SK-N-SH (cell line): ENCODE measurements at regions not wholly inside any gene's neighbourhood (a gene's known extent, or its start where the extent isn't known, plus 50 kb on each side); places are given as distances from the start of the nearest gene placed in this dataset.

Source experiments
- EP300 ChIP-seq, 2 experiments: IDR thresholded peaks; 2 replicates each; pipeline versions ENCODE4 v1.4.0 to v1.6.1; 2012; ENCODE audit warnings: borderline replicate concordance in 1 of 2, low read depth in 1 of 2, low read length in 1 of 2
- FOSL2 ChIP-seq: IDR thresholded peaks from 2 replicates; pipeline ENCODE4 v1.4.0; 2012; ENCODE audit warnings: low read depth, mild to moderate bottlenecking, moderate library complexity, borderline replicate concordance
- MXI1 ChIP-seq: IDR thresholded peaks from 2 replicates; pipeline ENCODE4 v1.6.1; 2012; ENCODE audit warnings: mild to moderate bottlenecking, low read depth, low read length, improper control_type of control experiment
- POLR2AphosphoS5 ChIP-seq: IDR thresholded peaks from 2 replicates; pipeline ENCODE4 v1.6.1; 2012; ENCODE audit warnings: low read depth, low read length
- RFX5 ChIP-seq: IDR thresholded peaks from 2 replicates; pipeline ENCODE4 v1.6.1; 2012; ENCODE audit warnings: mild to moderate bottlenecking, improper control_type of control experiment, low read length
- TAF1 ChIP-seq: IDR thresholded peaks from 2 replicates; pipeline ENCODE4 v1.6.1; 2012; ENCODE audit warnings: low read depth, mild to moderate bottlenecking, low read length, moderate library complexity, borderline replicate concordance
- TCF12 ChIP-seq: IDR thresholded peaks from 2 replicates; pipeline ENCODE4 v1.4.0; 2012
- USF2 ChIP-seq: fragments of 150-350 bp; IDR thresholded peaks from 2 replicates; pipeline ENCODE4 v1.6.1; 2017; ENCODE audit warnings: antibody characterized with exemption, low read length, low read depth, borderline replicate concordance
- YY1 ChIP-seq: IDR thresholded peaks from 2 replicates; pipeline ENCODE4 v1.4.0; 2012; ENCODE audit warnings: low read depth, mild to moderate bottlenecking
- TF ChIP-seq, protein P1 (sequence below): fragments of 200-600 bp; sonication (generic); IDR thresholded peaks from 2 replicates; pipeline ENCODE4 v1.6.1; 2017; ENCODE audit warnings: antibody characterized with exemption, mild to moderate bottlenecking, moderate library complexity
- TF ChIP-seq, protein P2 (sequence below): IDR thresholded peaks from 2 replicates; pipeline ENCODE4 v1.4.0; 2012; ENCODE audit warnings: low read depth
- TF ChIP-seq, protein P3 (sequence below): IDR thresholded peaks from 2 replicates; pipeline ENCODE4 v1.6.1; 2012; ENCODE audit warnings: mild to moderate bottlenecking, low read depth, low read length, moderate library complexity
- TF ChIP-seq, protein P4 (sequence below): IDR thresholded peaks from 2 replicates; pipeline ENCODE4 v1.4.0; 2012; ENCODE audit warnings: low read depth, borderline replicate concordance

DNA sequence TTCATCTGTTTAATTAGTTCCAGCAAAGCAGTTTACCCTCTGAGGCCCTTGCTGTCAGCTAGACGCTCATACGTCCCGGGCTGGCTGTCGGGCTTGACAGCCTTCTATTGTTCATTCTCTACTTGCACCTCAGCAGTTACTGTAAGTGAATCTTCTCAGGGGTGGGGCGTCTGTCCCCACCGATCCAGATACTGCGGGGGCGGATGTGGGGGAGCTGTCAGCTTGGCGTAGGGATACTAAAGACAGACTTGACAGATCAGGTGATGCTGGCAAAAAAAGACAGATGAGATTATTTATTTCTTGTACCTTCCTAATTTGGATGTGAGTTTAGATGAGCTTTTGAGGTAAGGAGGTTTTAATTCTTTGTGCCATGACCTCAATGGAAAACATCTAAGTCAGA lies 315.3 kb downstream of the NR2F2 start:
- no peak for TF ChIP-seq USF2
- TF ChIP-seq MXI1, result no peak
- TF ChIP-seq, protein P1, sequence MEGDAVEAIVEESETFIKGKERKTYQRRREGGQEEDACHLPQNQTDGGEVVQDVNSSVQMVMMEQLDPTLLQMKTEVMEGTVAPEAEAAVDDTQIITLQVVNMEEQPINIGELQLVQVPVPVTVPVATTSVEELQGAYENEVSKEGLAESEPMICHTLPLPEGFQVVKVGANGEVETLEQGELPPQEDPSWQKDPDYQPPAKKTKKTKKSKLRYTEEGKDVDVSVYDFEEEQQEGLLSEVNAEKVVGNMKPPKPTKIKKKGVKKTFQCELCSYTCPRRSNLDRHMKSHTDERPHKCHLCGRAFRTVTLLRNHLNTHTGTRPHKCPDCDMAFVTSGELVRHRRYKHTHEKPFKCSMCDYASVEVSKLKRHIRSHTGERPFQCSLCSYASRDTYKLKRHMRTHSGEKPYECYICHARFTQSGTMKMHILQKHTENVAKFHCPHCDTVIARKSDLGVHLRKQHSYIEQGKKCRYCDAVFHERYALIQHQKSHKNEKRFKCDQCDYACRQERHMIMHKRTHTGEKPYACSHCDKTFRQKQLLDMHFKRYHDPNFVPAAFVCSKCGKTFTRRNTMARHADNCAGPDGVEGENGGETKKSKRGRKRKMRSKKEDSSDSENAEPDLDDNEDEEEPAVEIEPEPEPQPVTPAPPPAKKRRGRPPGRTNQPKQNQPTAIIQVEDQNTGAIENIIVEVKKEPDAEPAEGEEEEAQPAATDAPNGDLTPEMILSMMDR, result no peak
- TF ChIP-seq, protein P2, sequence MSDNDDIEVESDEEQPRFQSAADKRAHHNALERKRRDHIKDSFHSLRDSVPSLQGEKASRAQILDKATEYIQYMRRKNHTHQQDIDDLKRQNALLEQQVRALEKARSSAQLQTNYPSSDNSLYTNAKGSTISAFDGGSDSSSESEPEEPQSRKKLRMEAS, result no peak
- no peak for TF ChIP-seq YY1
- TF ChIP-seq, protein P3, sequence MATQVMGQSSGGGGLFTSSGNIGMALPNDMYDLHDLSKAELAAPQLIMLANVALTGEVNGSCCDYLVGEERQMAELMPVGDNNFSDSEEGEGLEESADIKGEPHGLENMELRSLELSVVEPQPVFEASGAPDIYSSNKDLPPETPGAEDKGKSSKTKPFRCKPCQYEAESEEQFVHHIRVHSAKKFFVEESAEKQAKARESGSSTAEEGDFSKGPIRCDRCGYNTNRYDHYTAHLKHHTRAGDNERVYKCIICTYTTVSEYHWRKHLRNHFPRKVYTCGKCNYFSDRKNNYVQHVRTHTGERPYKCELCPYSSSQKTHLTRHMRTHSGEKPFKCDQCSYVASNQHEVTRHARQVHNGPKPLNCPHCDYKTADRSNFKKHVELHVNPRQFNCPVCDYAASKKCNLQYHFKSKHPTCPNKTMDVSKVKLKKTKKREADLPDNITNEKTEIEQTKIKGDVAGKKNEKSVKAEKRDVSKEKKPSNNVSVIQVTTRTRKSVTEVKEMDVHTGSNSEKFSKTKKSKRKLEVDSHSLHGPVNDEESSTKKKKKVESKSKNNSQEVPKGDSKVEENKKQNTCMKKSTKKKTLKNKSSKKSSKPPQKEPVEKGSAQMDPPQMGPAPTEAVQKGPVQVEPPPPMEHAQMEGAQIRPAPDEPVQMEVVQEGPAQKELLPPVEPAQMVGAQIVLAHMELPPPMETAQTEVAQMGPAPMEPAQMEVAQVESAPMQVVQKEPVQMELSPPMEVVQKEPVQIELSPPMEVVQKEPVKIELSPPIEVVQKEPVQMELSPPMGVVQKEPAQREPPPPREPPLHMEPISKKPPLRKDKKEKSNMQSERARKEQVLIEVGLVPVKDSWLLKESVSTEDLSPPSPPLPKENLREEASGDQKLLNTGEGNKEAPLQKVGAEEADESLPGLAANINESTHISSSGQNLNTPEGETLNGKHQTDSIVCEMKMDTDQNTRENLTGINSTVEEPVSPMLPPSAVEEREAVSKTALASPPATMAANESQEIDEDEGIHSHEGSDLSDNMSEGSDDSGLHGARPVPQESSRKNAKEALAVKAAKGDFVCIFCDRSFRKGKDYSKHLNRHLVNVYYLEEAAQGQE, result no peak
- no peak for TF ChIP-seq TCF12
- no peak for TF ChIP-seq RFX5
- TF ChIP-seq POLR2AphosphoS5, result no peak
- no peak for TF ChIP-seq TAF1
- no peak for TF ChIP-seq FOSL2
- TF ChIP-seq, protein P4, sequence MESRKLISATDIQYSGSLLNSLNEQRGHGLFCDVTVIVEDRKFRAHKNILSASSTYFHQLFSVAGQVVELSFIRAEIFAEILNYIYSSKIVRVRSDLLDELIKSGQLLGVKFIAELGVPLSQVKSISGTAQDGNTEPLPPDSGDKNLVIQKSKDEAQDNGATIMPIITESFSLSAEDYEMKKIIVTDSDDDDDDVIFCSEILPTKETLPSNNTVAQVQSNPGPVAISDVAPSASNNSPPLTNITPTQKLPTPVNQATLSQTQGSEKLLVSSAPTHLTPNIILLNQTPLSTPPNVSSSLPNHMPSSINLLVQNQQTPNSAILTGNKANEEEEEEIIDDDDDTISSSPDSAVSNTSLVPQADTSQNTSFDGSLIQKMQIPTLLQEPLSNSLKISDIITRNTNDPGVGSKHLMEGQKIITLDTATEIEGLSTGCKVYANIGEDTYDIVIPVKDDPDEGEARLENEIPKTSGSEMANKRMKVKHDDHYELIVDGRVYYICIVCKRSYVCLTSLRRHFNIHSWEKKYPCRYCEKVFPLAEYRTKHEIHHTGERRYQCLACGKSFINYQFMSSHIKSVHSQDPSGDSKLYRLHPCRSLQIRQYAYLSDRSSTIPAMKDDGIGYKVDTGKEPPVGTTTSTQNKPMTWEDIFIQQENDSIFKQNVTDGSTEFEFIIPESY, result no peak
- no peak for TF ChIP-seq EP300 (IDR thresholded peaks at IDR 0.05; ENCODE audit: borderline replicate concordance in 1 of 2, low read depth in 1 of 2, low read length in 1 of 2)
